H9 (cell line): ENCODE measurements at regions not wholly inside any gene's neighbourhood (a gene's known extent, or its start where the extent isn't known, plus 50 kb on each side); places are given as distances from the start of the nearest gene placed in this dataset.

Experiments used
- DNase-seq: peaks from one replicate; pipeline ENCODE4 v3.0.0-alpha.2; 2017
- H2AFZ ChIP-seq: one replicate; pipeline ENCODE4 v1.6.1; 2013; ENCODE audit warnings: mild to moderate bottlenecking, low read length, control low read depth, moderate library complexity
- H2AK5ac ChIP-seq: 2 replicates; pipeline ENCODE4 v1.6.1; 2013; ENCODE audit warnings: low read length, control low read depth, mixed read lengths; ENCODE audit not compliant: insufficient read length
- H2BK120ac ChIP-seq: one replicate; pipeline ENCODE4 v1.6.1; 2013; ENCODE audit warnings: low read depth, mild to moderate bottlenecking, low read length, control low read depth, inconsistent platforms; ENCODE audit not compliant: poor library complexity, severe bottlenecking
- H2BK12ac ChIP-seq: 2 replicates; pipeline ENCODE4 v1.6.1; 2013; ENCODE audit warnings: low read length, control low read depth, mixed read lengths, low read depth; ENCODE audit not compliant: insufficient read length
- H2BK15ac ChIP-seq: 2 replicates; pipeline ENCODE4 v1.6.1; 2013; ENCODE audit warnings: low read depth, low read length, control low read depth
- H2BK20ac ChIP-seq: one replicate; pipeline ENCODE4 v1.6.1; 2013; ENCODE audit warnings: low read depth, mild to moderate bottlenecking, low read length, control low read depth, inconsistent platforms; ENCODE audit not compliant: poor library complexity, severe bottlenecking
- H2BK5ac ChIP-seq: 2 replicates; pipeline ENCODE4 v1.6.1; 2013; ENCODE audit warnings: low read length, control low read depth, mixed read lengths; ENCODE audit not compliant: insufficient read length
- H3K14ac ChIP-seq: 2 replicates; pipeline ENCODE4 v1.6.1; 2013; ENCODE audit warnings: low read length, control low read depth; ENCODE audit not compliant: insufficient read depth
- H3K18ac ChIP-seq: 2 replicates; pipeline ENCODE4 v1.6.1; 2013; ENCODE audit warnings: low read depth, mild to moderate bottlenecking, mixed read lengths, low read length, control low read depth; ENCODE audit not compliant: insufficient read length
- H3K23ac ChIP-seq: 2 replicates; pipeline ENCODE4 v1.6.1; 2013; ENCODE audit warnings: low read length, control low read depth, mixed read lengths, low read depth; ENCODE audit not compliant: insufficient read length
- H3K23me2 ChIP-seq: 2 replicates; pipeline ENCODE4 v1.6.1; 2013; ENCODE audit warnings: low read depth, mild to moderate bottlenecking, mixed read lengths, low read length, control low read depth; ENCODE audit not compliant: insufficient read length, poor library complexity, severe bottlenecking
- H3K27ac ChIP-seq: 2 replicates; pipeline ENCODE4 v1.5.1; 2013; ENCODE audit warnings: low read length, control low read depth, mixed read lengths, low read depth; ENCODE audit not compliant: insufficient read length
- H3K27me3 ChIP-seq: 2 replicates; pipeline ENCODE4 v1.6.1; 2013; ENCODE audit warnings: low read length, control low read depth, inconsistent platforms; ENCODE audit not compliant: insufficient read depth
- H3K4ac ChIP-seq: 2 replicates; pipeline ENCODE4 v1.6.1; 2013; ENCODE audit warnings: low read depth, mild to moderate bottlenecking, control low read depth, inconsistent platforms, low read length, moderate library complexity
- H3K4me1 ChIP-seq: 2 replicates; pipeline ENCODE4 v1.6.1; 2013; ENCODE audit warnings: low read length, control low read depth, inconsistent platforms; ENCODE audit not compliant: insufficient read depth
- H3K4me2 ChIP-seq: 2 replicates; pipeline ENCODE4 v1.6.1; 2013; ENCODE audit warnings: low read length, control low read depth, mixed read lengths; ENCODE audit not compliant: insufficient read length, insufficient read depth
- H3K56ac ChIP-seq: 2 replicates; pipeline ENCODE4 v1.6.1; 2013; ENCODE audit warnings: low read depth, mild to moderate bottlenecking, mixed read lengths, low read length, control low read depth; ENCODE audit not compliant: insufficient read length
- H3K79me1 ChIP-seq: 2 replicates; pipeline ENCODE4 v1.6.1; 2013; ENCODE audit warnings: low read depth, mild to moderate bottlenecking, moderate library complexity, low read length, control low read depth, inconsistent platforms; ENCODE audit not compliant: insufficient read depth, poor library complexity, severe bottlenecking
- H3K79me2 ChIP-seq: 2 replicates; pipeline ENCODE4 v1.6.1; 2013; ENCODE audit warnings: low read length, control low read depth, inconsistent platforms; ENCODE audit not compliant: insufficient read depth
- H3K9ac ChIP-seq: 2 replicates; pipeline ENCODE4 v1.6.1; 2013; ENCODE audit warnings: low read length, control low read depth, mixed read lengths; ENCODE audit not compliant: insufficient read length; ENCODE audit errors: extremely low read depth
- H3K9me3 ChIP-seq: one replicate; pipeline ENCODE4 v1.6.1; 2013; ENCODE audit warnings: low read depth, low read length, inconsistent platforms; ENCODE audit not compliant: control insufficient read depth
- H3T11ph ChIP-seq: one replicate; pipeline ENCODE4 v1.6.1; 2013; ENCODE audit warnings: mild to moderate bottlenecking, low read length, control low read depth, inconsistent platforms
- H4K20me1 ChIP-seq: one replicate; pipeline ENCODE4 v1.6.1; 2013; ENCODE audit not compliant: control insufficient read depth, insufficient read length, insufficient read depth
- H4K5ac ChIP-seq: 2 replicates; pipeline ENCODE4 v1.6.1; 2013; ENCODE audit warnings: low read depth, mild to moderate bottlenecking, mixed read lengths, low read length, control low read depth; ENCODE audit not compliant: insufficient read length
- H4K8ac ChIP-seq: replicated peaks from 2 replicates; pipeline ENCODE4 v1.6.1; 2013; ENCODE audit warnings: low read length, control low read depth, mixed read lengths, low read depth; ENCODE audit not compliant: insufficient read length
- H4K91ac ChIP-seq: 2 replicates; pipeline ENCODE4 v1.6.1; 2013; ENCODE audit warnings: low read depth, mild to moderate bottlenecking, moderate library complexity, mixed read lengths, low read length, control low read depth; ENCODE audit not compliant: insufficient read length
- H3K27ac Mint-ChIP-seq, 3 experiments: 2 replicates in 2 of 3; 3 replicates in 1 of 3; pipeline ENCODE4 v1.8.0; 2020 to 2021; ENCODE audit warnings: mixed read lengths in 3 of 3, mild to moderate bottlenecking in 1 of 3, moderate library complexity in 1 of 3
- H3K27me3 Mint-ChIP-seq: 2 replicates; pipeline ENCODE4 v1.8.0; 2021; ENCODE audit warnings: low read depth, mild to moderate bottlenecking, moderate library complexity, mixed read lengths
- H3K36me3 Mint-ChIP-seq, 3 experiments: 2 replicates in 2 of 3; 3 replicates in 1 of 3; pipeline ENCODE4 v1.8.0; 2020 to 2021; ENCODE audit warnings: low read depth in 3 of 3, mixed read lengths in 3 of 3; ENCODE audit not compliant: insufficient read depth in 1 of 3
- H3K4me1 Mint-ChIP-seq, 2 experiments: 2 replicates each; pipeline ENCODE4 v1.8.0; 2020; ENCODE audit warnings: mixed read lengths in 2 of 2
- H3K4me3 Mint-ChIP-seq, 2 experiments: 2 replicates in 1 of 2; 3 replicates in 1 of 2; pipeline ENCODE4 v1.8.0; 2020 to 2021; ENCODE audit warnings: mild to moderate bottlenecking in 2 of 2, mixed read lengths in 2 of 2, moderate library complexity in 1 of 2
- H3K9me3 Mint-ChIP-seq, 2 experiments: 2 replicates in 1 of 2; 3 replicates in 1 of 2; pipeline ENCODE4 v1.8.0; 2020; ENCODE audit warnings: mild to moderate bottlenecking in 2 of 2, mixed read lengths in 2 of 2, moderate library complexity in 1 of 2
- CTCF ChIP-seq: fragments of 200-600 bp; sonication (generic); conservative IDR thresholded peaks from 3 replicates; pipeline ENCODE4 v1.8.0; 2021; ENCODE audit warnings: antibody characterized with exemption, mild to moderate bottlenecking
- WGBS: extraction: QIAGEN DNeasy Blood & Tissue Kit; methylation state at CpG from one replicate; pipeline ENCODE4 v1.1.7; 2013; ENCODE audit warnings: missing lambda C conversion rate, low lambda C conversion rate, mixed read lengths; ENCODE audit not compliant: insufficient read length; ENCODE audit errors: extremely low coverage; 5-methylcytosine and 5-hydroxymethylcytosine counted together

- no CpG with 5 or more reads among the region's 6 CpGs for WGBS
- no peak overlapping the region for H2AFZ ChIP-seq
- H4K91ac ChIP-seq, result no peak overlapping the region
- no peak overlapping the region for H3K14ac ChIP-seq
- H2AK5ac ChIP-seq, result no peak overlapping the region
- no peak overlapping the region for H2BK15ac ChIP-seq
- no peak overlapping the region for H3K27ac ChIP-seq
- H3K18ac ChIP-seq, result peak overlapping the region; percentile 38
- H3K27ac Mint-ChIP-seq, result peak overlapping the region in 1 of 3 experiments; percentile 31; a peak in 2 of 7 replicates
- no peak overlapping the region for H2BK5ac ChIP-seq
- H3K4ac ChIP-seq, result no peak overlapping the region
- no peak overlapping the region for H3K56ac ChIP-seq
- H3K79me1 ChIP-seq, result no peaks in the 10 kb centered on the region
- no peak overlapping the region for H4K5ac ChIP-seq
- H3K4me1 Mint-ChIP-seq, result no peaks in the 10 kb centered on the region
- H2BK120ac ChIP-seq, result no peak overlapping the region
- no peaks in the 10 kb centered on the region for H3K27me3 Mint-ChIP-seq
- no peak overlapping the region for H3K4me3 Mint-ChIP-seq
- no peak overlapping the region for H3K9ac ChIP-seq
- no peaks in the 10 kb centered on the region for H3K79me2 ChIP-seq
- no peak overlapping the region for H3K4me2 ChIP-seq
- no peak overlapping the region for H4K8ac ChIP-seq
- no peak for TF ChIP-seq CTCF
- no peaks in the 10 kb centered on the region for H3K9me3 Mint-ChIP-seq
- H2BK12ac ChIP-seq, result no peak overlapping the region
- H3K36me3 Mint-ChIP-seq, result no peaks in the 10 kb centered on the region
- H3K9me3 ChIP-seq, result no peaks in the 10 kb centered on the region
- H4K20me1 ChIP-seq, result no peaks in the 10 kb centered on the region
- no peak overlapping the region for H3K23ac ChIP-seq
- no peak overlapping the region for H3T11ph ChIP-seq
- no peaks in the 10 kb centered on the region for H3K4me1 ChIP-seq
- no peaks in the 10 kb centered on the region for H3K23me2 ChIP-seq
- no peaks in the 10 kb centered on the region for H3K27me3 ChIP-seq
- DNase-seq, result no peak
- no peak overlapping the region for H2BK20ac ChIP-seq
Observed at GRCh38 chr18:69220529-69220928, 180.2 kb upstream of the DOK6 start.
